ENCODE measurements at regions not wholly inside any gene's neighbourhood (a gene's known extent, or its start where the extent isn't known, plus 50 kb on each side); places are given as distances from the start of the nearest gene placed in this dataset.

DNA sequence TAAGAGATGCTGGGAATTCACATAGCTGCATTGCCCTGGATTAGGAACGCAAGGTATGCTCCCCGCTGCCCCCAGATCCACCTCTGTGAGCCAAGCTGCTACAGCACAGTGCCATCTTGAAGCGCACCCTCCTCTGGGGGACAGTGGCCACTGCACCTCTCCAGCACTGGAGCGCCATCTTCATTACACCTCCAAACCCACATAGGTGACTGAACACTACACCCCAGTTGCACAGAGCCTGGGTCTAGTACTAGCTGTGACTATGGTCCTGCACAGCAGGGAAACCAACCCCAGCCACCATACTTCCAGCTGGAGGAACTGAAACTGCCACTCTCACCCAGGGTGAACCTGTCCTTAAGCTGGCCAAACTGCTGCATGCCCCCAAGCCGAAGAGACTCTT lies 84.6 kb downstream of the TMEM237 start:
- TF ChIP-seq, protein P1, sequence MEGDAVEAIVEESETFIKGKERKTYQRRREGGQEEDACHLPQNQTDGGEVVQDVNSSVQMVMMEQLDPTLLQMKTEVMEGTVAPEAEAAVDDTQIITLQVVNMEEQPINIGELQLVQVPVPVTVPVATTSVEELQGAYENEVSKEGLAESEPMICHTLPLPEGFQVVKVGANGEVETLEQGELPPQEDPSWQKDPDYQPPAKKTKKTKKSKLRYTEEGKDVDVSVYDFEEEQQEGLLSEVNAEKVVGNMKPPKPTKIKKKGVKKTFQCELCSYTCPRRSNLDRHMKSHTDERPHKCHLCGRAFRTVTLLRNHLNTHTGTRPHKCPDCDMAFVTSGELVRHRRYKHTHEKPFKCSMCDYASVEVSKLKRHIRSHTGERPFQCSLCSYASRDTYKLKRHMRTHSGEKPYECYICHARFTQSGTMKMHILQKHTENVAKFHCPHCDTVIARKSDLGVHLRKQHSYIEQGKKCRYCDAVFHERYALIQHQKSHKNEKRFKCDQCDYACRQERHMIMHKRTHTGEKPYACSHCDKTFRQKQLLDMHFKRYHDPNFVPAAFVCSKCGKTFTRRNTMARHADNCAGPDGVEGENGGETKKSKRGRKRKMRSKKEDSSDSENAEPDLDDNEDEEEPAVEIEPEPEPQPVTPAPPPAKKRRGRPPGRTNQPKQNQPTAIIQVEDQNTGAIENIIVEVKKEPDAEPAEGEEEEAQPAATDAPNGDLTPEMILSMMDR (IDR thresholded peaks at IDR 0.05; ENCODE audit: borderline replicate concordance, extremely low read depth, low read length, poor library complexity, severe bottlenecking): no peak
- TF ChIP-seq EZH2 (IDR thresholded peaks at IDR 0.05; ENCODE audit: borderline replicate concordance, low read depth, low read length, severe bottlenecking): no peak

Measured in DND-41 (cell line).